H9 (cell line): ENCODE measurements at regions not wholly inside any gene's neighbourhood (a gene's known extent, or its start where the extent isn't known, plus 50 kb on each side); places are given as distances from the start of the nearest gene placed in this dataset.

Source experiments
- DNase-seq: peaks from one replicate; pipeline ENCODE4 v3.0.0-alpha.2; 2017
- H2AFZ ChIP-seq: one replicate; pipeline ENCODE4 v1.6.1; 2013; ENCODE audit warnings: mild to moderate bottlenecking, low read length, control low read depth, moderate library complexity
- H2AK5ac ChIP-seq: 2 replicates; pipeline ENCODE4 v1.6.1; 2013; ENCODE audit warnings: low read length, control low read depth, mixed read lengths; ENCODE audit not compliant: insufficient read length
- H2BK120ac ChIP-seq: one replicate; pipeline ENCODE4 v1.6.1; 2013; ENCODE audit warnings: low read depth, mild to moderate bottlenecking, low read length, control low read depth, inconsistent platforms; ENCODE audit not compliant: poor library complexity, severe bottlenecking
- H2BK12ac ChIP-seq: 2 replicates; pipeline ENCODE4 v1.6.1; 2013; ENCODE audit warnings: low read length, control low read depth, mixed read lengths, low read depth; ENCODE audit not compliant: insufficient read length
- H2BK15ac ChIP-seq: 2 replicates; pipeline ENCODE4 v1.6.1; 2013; ENCODE audit warnings: low read depth, low read length, control low read depth
- H2BK20ac ChIP-seq: one replicate; pipeline ENCODE4 v1.6.1; 2013; ENCODE audit warnings: low read depth, mild to moderate bottlenecking, low read length, control low read depth, inconsistent platforms; ENCODE audit not compliant: poor library complexity, severe bottlenecking
- H2BK5ac ChIP-seq: 2 replicates; pipeline ENCODE4 v1.6.1; 2013; ENCODE audit warnings: low read length, control low read depth, mixed read lengths; ENCODE audit not compliant: insufficient read length
- H3K14ac ChIP-seq: 2 replicates; pipeline ENCODE4 v1.6.1; 2013; ENCODE audit warnings: low read length, control low read depth; ENCODE audit not compliant: insufficient read depth
- H3K18ac ChIP-seq: 2 replicates; pipeline ENCODE4 v1.6.1; 2013; ENCODE audit warnings: low read depth, mild to moderate bottlenecking, mixed read lengths, low read length, control low read depth; ENCODE audit not compliant: insufficient read length
- H3K23ac ChIP-seq: 2 replicates; pipeline ENCODE4 v1.6.1; 2013; ENCODE audit warnings: low read length, control low read depth, mixed read lengths, low read depth; ENCODE audit not compliant: insufficient read length
- H3K23me2 ChIP-seq: 2 replicates; pipeline ENCODE4 v1.6.1; 2013; ENCODE audit warnings: low read depth, mild to moderate bottlenecking, mixed read lengths, low read length, control low read depth; ENCODE audit not compliant: insufficient read length, poor library complexity, severe bottlenecking
- H3K27ac ChIP-seq: 2 replicates; pipeline ENCODE4 v1.5.1; 2013; ENCODE audit warnings: low read length, control low read depth, mixed read lengths, low read depth; ENCODE audit not compliant: insufficient read length
- H3K27me3 ChIP-seq: 2 replicates; pipeline ENCODE4 v1.6.1; 2013; ENCODE audit warnings: low read length, control low read depth, inconsistent platforms; ENCODE audit not compliant: insufficient read depth
- H3K4ac ChIP-seq: 2 replicates; pipeline ENCODE4 v1.6.1; 2013; ENCODE audit warnings: low read depth, mild to moderate bottlenecking, control low read depth, inconsistent platforms, low read length, moderate library complexity
- H3K4me1 ChIP-seq: 2 replicates; pipeline ENCODE4 v1.6.1; 2013; ENCODE audit warnings: low read length, control low read depth, inconsistent platforms; ENCODE audit not compliant: insufficient read depth
- H3K4me2 ChIP-seq: 2 replicates; pipeline ENCODE4 v1.6.1; 2013; ENCODE audit warnings: low read length, control low read depth, mixed read lengths; ENCODE audit not compliant: insufficient read length, insufficient read depth
- H3K56ac ChIP-seq: 2 replicates; pipeline ENCODE4 v1.6.1; 2013; ENCODE audit warnings: low read depth, mild to moderate bottlenecking, mixed read lengths, low read length, control low read depth; ENCODE audit not compliant: insufficient read length
- H3K79me1 ChIP-seq: 2 replicates; pipeline ENCODE4 v1.6.1; 2013; ENCODE audit warnings: low read depth, mild to moderate bottlenecking, moderate library complexity, low read length, control low read depth, inconsistent platforms; ENCODE audit not compliant: insufficient read depth, poor library complexity, severe bottlenecking
- H3K79me2 ChIP-seq: 2 replicates; pipeline ENCODE4 v1.6.1; 2013; ENCODE audit warnings: low read length, control low read depth, inconsistent platforms; ENCODE audit not compliant: insufficient read depth
- H3K9ac ChIP-seq: 2 replicates; pipeline ENCODE4 v1.6.1; 2013; ENCODE audit warnings: low read length, control low read depth, mixed read lengths; ENCODE audit not compliant: insufficient read length; ENCODE audit errors: extremely low read depth
- H3K9me3 ChIP-seq: one replicate; pipeline ENCODE4 v1.6.1; 2013; ENCODE audit warnings: low read depth, low read length, inconsistent platforms; ENCODE audit not compliant: control insufficient read depth
- H3T11ph ChIP-seq: one replicate; pipeline ENCODE4 v1.6.1; 2013; ENCODE audit warnings: mild to moderate bottlenecking, low read length, control low read depth, inconsistent platforms
- H4K20me1 ChIP-seq: one replicate; pipeline ENCODE4 v1.6.1; 2013; ENCODE audit not compliant: control insufficient read depth, insufficient read length, insufficient read depth
- H4K5ac ChIP-seq: 2 replicates; pipeline ENCODE4 v1.6.1; 2013; ENCODE audit warnings: low read depth, mild to moderate bottlenecking, mixed read lengths, low read length, control low read depth; ENCODE audit not compliant: insufficient read length
- H4K8ac ChIP-seq: replicated peaks from 2 replicates; pipeline ENCODE4 v1.6.1; 2013; ENCODE audit warnings: low read length, control low read depth, mixed read lengths, low read depth; ENCODE audit not compliant: insufficient read length
- H4K91ac ChIP-seq: 2 replicates; pipeline ENCODE4 v1.6.1; 2013; ENCODE audit warnings: low read depth, mild to moderate bottlenecking, moderate library complexity, mixed read lengths, low read length, control low read depth; ENCODE audit not compliant: insufficient read length
- H3K27ac Mint-ChIP-seq, 3 experiments: 2 replicates in 2 of 3; 3 replicates in 1 of 3; pipeline ENCODE4 v1.8.0; 2020 to 2021; ENCODE audit warnings: mixed read lengths in 3 of 3, mild to moderate bottlenecking in 1 of 3, moderate library complexity in 1 of 3
- H3K27me3 Mint-ChIP-seq: 2 replicates; pipeline ENCODE4 v1.8.0; 2021; ENCODE audit warnings: low read depth, mild to moderate bottlenecking, moderate library complexity, mixed read lengths
- H3K36me3 Mint-ChIP-seq, 3 experiments: 2 replicates in 2 of 3; 3 replicates in 1 of 3; pipeline ENCODE4 v1.8.0; 2020 to 2021; ENCODE audit warnings: low read depth in 3 of 3, mixed read lengths in 3 of 3; ENCODE audit not compliant: insufficient read depth in 1 of 3
- H3K4me1 Mint-ChIP-seq, 2 experiments: 2 replicates each; pipeline ENCODE4 v1.8.0; 2020; ENCODE audit warnings: mixed read lengths in 2 of 2
- H3K4me3 Mint-ChIP-seq, 2 experiments: 2 replicates in 1 of 2; 3 replicates in 1 of 2; pipeline ENCODE4 v1.8.0; 2020 to 2021; ENCODE audit warnings: mild to moderate bottlenecking in 2 of 2, mixed read lengths in 2 of 2, moderate library complexity in 1 of 2
- H3K9me3 Mint-ChIP-seq, 2 experiments: 2 replicates in 1 of 2; 3 replicates in 1 of 2; pipeline ENCODE4 v1.8.0; 2020; ENCODE audit warnings: mild to moderate bottlenecking in 2 of 2, mixed read lengths in 2 of 2, moderate library complexity in 1 of 2
- CTCF ChIP-seq: fragments of 200-600 bp; sonication (generic); conservative IDR thresholded peaks from 3 replicates; pipeline ENCODE4 v1.8.0; 2021; ENCODE audit warnings: antibody characterized with exemption, mild to moderate bottlenecking
- WGBS: extraction: QIAGEN DNeasy Blood & Tissue Kit; methylation state at CpG from one replicate; pipeline ENCODE4 v1.1.7; 2013; ENCODE audit warnings: missing lambda C conversion rate, low lambda C conversion rate, mixed read lengths; ENCODE audit not compliant: insufficient read length; ENCODE audit errors: extremely low coverage; 5-methylcytosine and 5-hydroxymethylcytosine counted together

GRCh38 chr13:111977179-111977506, 89.8 kb upstream of the SOX1 start:
- H3K27ac ChIP-seq = no peak overlapping the region
- H2BK15ac ChIP-seq = no peak overlapping the region
- no peak overlapping the region for H2BK5ac ChIP-seq
- H2AFZ ChIP-seq = no peak overlapping the region
- Mint-ChIP-seq H3K9me3 (peaks cover 6 to 12% of the 10 kb centered on the region in 2 experiments; a peak in 3 of 5 replicates), H3K4me1 (peaks cover 12 to 21% of the 10 kb centered on the region in 2 experiments), H3K27ac (no peak overlapping the region), H3K27me3 (peaks cover 43% of the 10 kb centered on the region), H3K4me3 (no peak overlapping the region), H3K36me3 (peaks cover 0 to 2% (median 0%) of the 10 kb centered on the region in 3 experiments; a peak in 2 of 7 replicates)
- H4K8ac ChIP-seq = no peak overlapping the region
- no peak overlapping the region for H2BK120ac ChIP-seq
- H3K23me2 ChIP-seq = no peaks in the 10 kb centered on the region
- no peak overlapping the region for H3K4ac ChIP-seq
- no peak overlapping the region for H3K9ac ChIP-seq
- no peaks in the 10 kb centered on the region for H4K20me1 ChIP-seq
- H3K9me3 ChIP-seq = no peaks in the 10 kb centered on the region
- no peak overlapping the region for H3K4me2 ChIP-seq
- TF ChIP-seq CTCF = no peak
- H3K79me2 ChIP-seq = no peaks in the 10 kb centered on the region
- no peak overlapping the region for H3K56ac ChIP-seq
- no peak overlapping the region for H2BK12ac ChIP-seq
- no peak overlapping the region for H3T11ph ChIP-seq
- no peak overlapping the region for H3K14ac ChIP-seq
- no peak overlapping the region for H3K18ac ChIP-seq
- no peaks in the 10 kb centered on the region for H3K79me1 ChIP-seq
- no peak overlapping the region for H2AK5ac ChIP-seq
- H3K4me1 ChIP-seq = no peaks in the 10 kb centered on the region
- no CpG with 5 or more reads among the region's 13 CpGs for WGBS
- DNase-seq = no peak
- no peak overlapping the region for H4K5ac ChIP-seq
- H3K23ac ChIP-seq = no peak overlapping the region
- H4K91ac ChIP-seq = no peak overlapping the region
- H2BK20ac ChIP-seq = no peak overlapping the region
- no peaks in the 10 kb centered on the region for H3K27me3 ChIP-seq
